Fibroblast of lung (primary cell): ENCODE measurements at regions not wholly inside any gene's neighbourhood (a gene's known extent, or its start where the extent isn't known, plus 50 kb on each side); places are given as distances from the start of the nearest gene placed in this dataset.

Experiments used
- DNase-seq, 2 donors: peaks; one replicate each; pipeline versions ENCODE4 v3.0.0 to v3.0.0-alpha.2; 2010; ENCODE audit warnings: low read depth in 2 of 2
- H2AFZ ChIP-seq: 2 replicates; pipeline ENCODE4 v1.5.1; 2012; ENCODE audit warnings: low read length, control low read depth, inconsistent platforms
- H3K27ac ChIP-seq: 2 replicates; pipeline ENCODE4 v1.5.1; 2011; ENCODE audit warnings: low read length, control low read depth; ENCODE audit not compliant: insufficient read depth
- H3K27me3 ChIP-seq: 2 replicates; pipeline ENCODE4 v1.5.1; 2011; ENCODE audit warnings: mild to moderate bottlenecking, low read length; ENCODE audit not compliant: control insufficient read depth, insufficient read depth
- H3K36me3 ChIP-seq: 2 replicates; pipeline ENCODE4 v1.5.1; 2011; ENCODE audit warnings: low read length; ENCODE audit not compliant: control insufficient read depth, insufficient read depth
- H3K4me1 ChIP-seq: 2 replicates; pipeline ENCODE4 v1.5.1; 2011; ENCODE audit warnings: low read length; ENCODE audit not compliant: control insufficient read depth, insufficient read depth; ENCODE audit errors: extremely low read depth
- H3K4me2 ChIP-seq: 2 replicates; pipeline ENCODE4 v1.5.1; 2011; ENCODE audit warnings: low read length, control low read depth; ENCODE audit not compliant: insufficient read depth; ENCODE audit errors: extremely low read depth
- H3K4me3 ChIP-seq, 4 experiments: fragments of 200-600 bp in 1 of 4; sonication (generic) in 1 of 4; replicated peaks in 1 of 4; 2 replicates each; pipeline ENCODE4 v1.5.1; 2011 to 2016; ENCODE audit warnings: low read length in 4 of 4, low read depth in 3 of 4, mild to moderate bottlenecking in 3 of 4, control low read depth in 2 of 4, inconsistent platforms in 1 of 4, mixed read lengths in 1 of 4; ENCODE audit not compliant: insufficient read depth in 1 of 4; ENCODE audit errors: control extremely low read depth in 1 of 4
- H3K79me2 ChIP-seq: 2 replicates; pipeline ENCODE4 v1.5.1; 2012; ENCODE audit warnings: mild to moderate bottlenecking, low read length, inconsistent platforms; ENCODE audit not compliant: control insufficient read depth, insufficient read depth
- H3K9ac ChIP-seq: 2 replicates; pipeline ENCODE4 v1.5.1; 2011; ENCODE audit warnings: mild to moderate bottlenecking, low read length, control low read depth; ENCODE audit not compliant: insufficient read depth
- H3K9me3 ChIP-seq: 2 replicates; pipeline ENCODE4 v1.5.1; 2012; ENCODE audit warnings: low read depth, low read length; ENCODE audit not compliant: control insufficient read depth, insufficient read depth
- H4K20me1 ChIP-seq: 2 replicates; pipeline ENCODE4 v1.5.1; 2011; ENCODE audit warnings: low read length; ENCODE audit not compliant: control insufficient read depth, insufficient read depth; ENCODE audit errors: extremely low read depth
- EZH2 ChIP-seq: IDR thresholded peaks from 2 replicates; pipeline ENCODE4 v1.5.1; 2012; ENCODE audit warnings: low read length, control low read depth, mild to moderate bottlenecking; ENCODE audit errors: missing control alignments
- TF ChIP-seq, protein P1 (sequence below), 2 donors: IDR thresholded peaks in 1 of 2; conservative IDR thresholded peaks in 1 of 2; 1 replicate in 1 of 2; 2 replicates in 1 of 2; pipeline ENCODE4 v1.5.1; 2011 to 2012; ENCODE audit warnings: low read length in 2 of 2, control low read depth in 1 of 2, inconsistent platforms in 1 of 2, low read depth in 1 of 2, mild to moderate bottlenecking in 1 of 2

DNA sequence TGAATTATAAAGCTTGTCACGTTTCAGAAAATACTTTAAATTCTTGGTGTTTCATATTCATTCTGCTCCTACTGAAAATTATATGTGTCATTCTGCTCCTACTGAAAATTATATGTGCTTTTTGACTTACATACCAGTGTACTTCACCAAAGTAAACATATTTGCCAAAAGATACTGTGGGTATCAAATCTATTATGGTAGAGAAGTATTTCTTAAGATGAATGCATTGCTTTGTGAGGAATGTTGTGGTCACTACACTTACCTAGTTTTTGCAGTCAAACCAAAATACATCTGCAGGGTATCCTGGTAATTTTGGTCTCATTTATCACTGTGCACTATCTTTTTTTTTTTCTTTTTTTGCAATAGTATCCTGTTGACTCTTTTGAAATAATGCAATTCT is 287.7 kb upstream of the MAD2L1 start:
- no peak overlapping the region for H3K4me3 ChIP-seq
- no peaks in the 10 kb centered on the region for H3K27me3 ChIP-seq
- H3K9me3 ChIP-seq: no peaks in the 10 kb centered on the region
- no peaks in the 10 kb centered on the region for H4K20me1 ChIP-seq
- TF ChIP-seq EZH2: no peak
- TF ChIP-seq, protein P1, sequence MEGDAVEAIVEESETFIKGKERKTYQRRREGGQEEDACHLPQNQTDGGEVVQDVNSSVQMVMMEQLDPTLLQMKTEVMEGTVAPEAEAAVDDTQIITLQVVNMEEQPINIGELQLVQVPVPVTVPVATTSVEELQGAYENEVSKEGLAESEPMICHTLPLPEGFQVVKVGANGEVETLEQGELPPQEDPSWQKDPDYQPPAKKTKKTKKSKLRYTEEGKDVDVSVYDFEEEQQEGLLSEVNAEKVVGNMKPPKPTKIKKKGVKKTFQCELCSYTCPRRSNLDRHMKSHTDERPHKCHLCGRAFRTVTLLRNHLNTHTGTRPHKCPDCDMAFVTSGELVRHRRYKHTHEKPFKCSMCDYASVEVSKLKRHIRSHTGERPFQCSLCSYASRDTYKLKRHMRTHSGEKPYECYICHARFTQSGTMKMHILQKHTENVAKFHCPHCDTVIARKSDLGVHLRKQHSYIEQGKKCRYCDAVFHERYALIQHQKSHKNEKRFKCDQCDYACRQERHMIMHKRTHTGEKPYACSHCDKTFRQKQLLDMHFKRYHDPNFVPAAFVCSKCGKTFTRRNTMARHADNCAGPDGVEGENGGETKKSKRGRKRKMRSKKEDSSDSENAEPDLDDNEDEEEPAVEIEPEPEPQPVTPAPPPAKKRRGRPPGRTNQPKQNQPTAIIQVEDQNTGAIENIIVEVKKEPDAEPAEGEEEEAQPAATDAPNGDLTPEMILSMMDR (conservative IDR thresholded peaks at IDR 0.05 in 1 of 2, IDR thresholded peaks at IDR 0.05 in 1 of 2; ENCODE audit: low read depth in 1 of 2, low read length in 2 of 2): no peak
- DNase-seq: peak in 1 of 2 donors; percentile 37
- no peaks in the 10 kb centered on the region for H3K36me3 ChIP-seq
- H2AFZ ChIP-seq: no peak overlapping the region
- H3K9ac ChIP-seq: no peak overlapping the region
- H3K27ac ChIP-seq: no peak overlapping the region
- no peaks in the 10 kb centered on the region for H3K79me2 ChIP-seq
- no peak overlapping the region for H3K4me2 ChIP-seq
- H3K4me1 ChIP-seq: no peaks in the 10 kb centered on the region

DNA sequence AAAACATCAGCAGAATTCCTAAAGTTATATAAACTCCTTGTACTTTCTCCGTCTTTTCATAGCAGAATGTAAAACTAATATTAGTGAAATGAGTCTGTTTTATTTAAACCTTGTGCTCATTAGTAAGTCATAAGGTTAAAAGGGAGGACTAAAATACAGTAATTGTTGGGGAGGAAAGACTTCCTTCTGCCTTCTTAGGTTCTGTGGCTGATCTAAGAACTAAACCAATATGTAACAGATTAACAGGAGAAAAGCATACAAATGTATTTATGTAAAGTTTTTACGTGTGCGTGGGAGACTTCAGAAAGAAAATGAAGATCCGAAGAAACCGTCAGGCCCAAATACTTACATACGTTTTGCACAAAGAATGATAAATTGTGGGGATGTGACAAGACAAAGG is 286.6 kb upstream of the MAD2L1 start:
- Histone ChIP-seq H3K9me3 (no peaks in the 10 kb centered on the region), H3K27me3 (no peaks in the 10 kb centered on the region), H3K79me2 (no peaks in the 10 kb centered on the region), H3K27ac (no peak overlapping the region), H3K36me3 (no peaks in the 10 kb centered on the region), H3K4me3 (no peak overlapping the region), H3K9ac (no peak overlapping the region), H3K4me2 (no peak overlapping the region), H4K20me1 (no peaks in the 10 kb centered on the region), H3K4me1 (no peaks in the 10 kb centered on the region), H2AFZ (no peak overlapping the region)
- TF ChIP-seq EZH2: no peak
- TF ChIP-seq, protein P1 (conservative IDR thresholded peaks at IDR 0.05 in 1 of 2, IDR thresholded peaks at IDR 0.05 in 1 of 2; ENCODE audit: low read depth in 1 of 2, low read length in 2 of 2): no peak
- no peak for DNase-seq

DNA sequence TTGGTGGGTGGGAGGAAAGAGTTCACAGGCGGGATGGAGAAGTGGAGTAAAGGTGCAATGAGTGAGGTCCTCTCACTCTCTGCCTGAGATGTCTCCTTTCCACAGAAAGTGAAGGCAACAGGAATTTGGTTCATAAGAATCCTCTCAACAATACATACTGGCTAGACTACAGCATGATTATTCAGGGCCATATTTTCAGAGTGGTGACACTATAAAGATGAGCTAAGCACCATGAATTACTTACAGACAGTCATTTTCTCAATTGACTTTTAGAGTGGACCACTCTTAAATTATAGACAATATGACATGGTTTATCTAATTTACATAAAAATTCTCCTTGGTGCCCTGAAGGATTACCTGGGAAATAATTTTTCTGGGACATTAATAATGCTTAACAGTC is 286.1 kb upstream of the MAD2L1 start:
- H3K4me2 ChIP-seq: no peak overlapping the region
- H3K79me2 ChIP-seq: no peaks in the 10 kb centered on the region
- TF ChIP-seq EZH2: no peak
- TF ChIP-seq, protein P1 (conservative IDR thresholded peaks at IDR 0.05 in 1 of 2, IDR thresholded peaks at IDR 0.05 in 1 of 2; ENCODE audit: low read depth in 1 of 2, low read length in 2 of 2): no peak
- DNase-seq: no peak
- no peaks in the 10 kb centered on the region for H3K27me3 ChIP-seq
- H3K4me3 ChIP-seq: no peak overlapping the region
- H3K9me3 ChIP-seq: no peaks in the 10 kb centered on the region
- no peak overlapping the region for H3K9ac ChIP-seq
- H3K4me1 ChIP-seq: no peaks in the 10 kb centered on the region
- H4K20me1 ChIP-seq: no peaks in the 10 kb centered on the region
- no peak overlapping the region for H2AFZ ChIP-seq
- no peaks in the 10 kb centered on the region for H3K36me3 ChIP-seq
- H3K27ac ChIP-seq: no peak overlapping the region
